GM23338 (cell line): ENCODE measurements at regions not wholly inside any gene's neighbourhood (a gene's known extent, or its start where the extent isn't known, plus 50 kb on each side); places are given as distances from the start of the nearest gene placed in this dataset.

Experiments
- ATAC-seq: fragments of 200-7000 bp; cut with Tn5 transposase; 3 replicates; pipeline ENCODE4 v1.9.1; 2020
- DNase-seq: peaks from one replicate; pipeline ENCODE4 v3.0.0-alpha.2; 2015; ENCODE audit warnings: low spot score
- H2AFZ ChIP-seq: fragments of 200-600 bp; sonication (generic); 2 replicates; pipeline ENCODE4 v1.8.0; 2016; ENCODE audit warnings: antibody characterized with exemption, mild to moderate bottlenecking, moderate library complexity
- H3F3A ChIP-seq: fragments of 200-600 bp; sonication (generic); replicated peaks from 2 replicates; pipeline ENCODE4 v1.8.0; 2017; ENCODE audit warnings: antibody characterized with exemption, mixed run types, low read depth
- H3K27ac ChIP-seq: fragments of 200-600 bp; sonication (generic); 2 replicates; pipeline ENCODE4 v1.6.1; 2016; ENCODE audit warnings: low read depth
- H3K27me3 ChIP-seq: fragments of 200-600 bp; sonication (generic); 2 replicates; pipeline ENCODE4 v1.8.0; 2016; ENCODE audit warnings: mild to moderate bottlenecking, mixed run types, moderate library complexity; ENCODE audit not compliant: insufficient read depth
- H3K36me3 ChIP-seq: fragments of 200-600 bp; sonication (generic); 2 replicates; pipeline ENCODE4 v1.8.0; 2016; ENCODE audit warnings: mild to moderate bottlenecking; ENCODE audit not compliant: insufficient read depth
- H3K4me1 ChIP-seq: fragments of 200-600 bp; sonication (generic); 2 replicates; pipeline ENCODE4 v1.8.0; 2016; ENCODE audit warnings: mild to moderate bottlenecking, moderate library complexity; ENCODE audit not compliant: insufficient read depth
- H3K4me2 ChIP-seq: fragments of 200-600 bp; sonication (generic); 2 replicates; pipeline ENCODE4 v1.7.1; 2017; ENCODE audit warnings: mixed run types
- H3K4me3 ChIP-seq: fragments of 200-600 bp; sonication (generic); 2 replicates; pipeline ENCODE4 v1.6.1; 2016; ENCODE audit warnings: mixed run types
- H3K79me2 ChIP-seq: fragments of 200-600 bp; sonication (generic); replicated peaks from 2 replicates; pipeline ENCODE4 v1.8.0; 2017; ENCODE audit warnings: mild to moderate bottlenecking; ENCODE audit not compliant: insufficient read depth
- H3K9me2 ChIP-seq: fragments of 200-600 bp; sonication (generic); 2 replicates; pipeline ENCODE4 v1.8.0; 2017; ENCODE audit not compliant: insufficient read depth
- H4K20me1 ChIP-seq: fragments of 200-600 bp; sonication (generic); replicated peaks from 2 replicates; pipeline ENCODE4 v1.8.0; 2017; ENCODE audit warnings: mild to moderate bottlenecking; ENCODE audit not compliant: insufficient read depth
- H3K27ac Mint-ChIP-seq: 2 replicates; pipeline ENCODE4 v1.8.0; 2020; ENCODE audit warnings: inconsistent platforms, mild to moderate bottlenecking, moderate library complexity, mixed read lengths
- H3K27me3 Mint-ChIP-seq: 3 replicates; pipeline ENCODE4 v1.8.0; 2022; ENCODE audit warnings: low read depth, mild to moderate bottlenecking, moderate library complexity, mixed read lengths, inconsistent platforms; ENCODE audit not compliant: insufficient read depth, poor library complexity
- H3K36me3 Mint-ChIP-seq: 3 replicates; pipeline ENCODE4 v1.8.0; 2021; ENCODE audit warnings: low read depth, mild to moderate bottlenecking, inconsistent platforms, moderate library complexity, mixed read lengths
- H3K4me1 Mint-ChIP-seq: 3 replicates; pipeline ENCODE4 v1.8.0; 2020; ENCODE audit warnings: mild to moderate bottlenecking, inconsistent platforms, mixed read lengths
- H3K4me3 Mint-ChIP-seq: 3 replicates; pipeline ENCODE4 v1.8.0; 2021; ENCODE audit warnings: moderate library complexity, mild to moderate bottlenecking, inconsistent platforms, mixed read lengths
- H3K9me3 Mint-ChIP-seq: 3 replicates; pipeline ENCODE4 v1.8.0; 2020; ENCODE audit warnings: moderate library complexity, mild to moderate bottlenecking, inconsistent platforms, mixed read lengths
- CREB1 ChIP-seq: fragments of 250-450 bp; sonication (Bioruptor Pico); IDR thresholded peaks from 2 replicates; pipeline ENCODE4 v1.5.0; 2020; ENCODE audit warnings: low read depth, mild to moderate bottlenecking, moderate library complexity
- EZH2 ChIP-seq: fragments of 200-600 bp; sonication (generic); IDR thresholded peaks from one replicate; pipeline ENCODE4 v1.8.0; 2017; ENCODE audit warnings: antibody characterized with exemption, mild to moderate bottlenecking, low read depth; ENCODE audit not compliant: unreplicated experiment
- EZH2phosphoT487 ChIP-seq: fragments of 200-600 bp; sonication (generic); IDR thresholded peaks from one replicate; pipeline ENCODE4 v1.8.1; 2018; ENCODE audit warnings: antibody characterized with exemption; ENCODE audit not compliant: unreplicated experiment
- JUNB ChIP-seq: IDR thresholded peaks from one replicate; pipeline ENCODE4 v1.6.1; 2016; ENCODE audit warnings: antibody characterized with exemption; ENCODE audit not compliant: unreplicated experiment
- NANOG ChIP-seq: IDR thresholded peaks from 2 replicates; pipeline ENCODE4 v1.6.1; 2016; ENCODE audit warnings: antibody characterized with exemption, borderline replicate concordance
- POLR2AphosphoS5 ChIP-seq: IDR thresholded peaks from 2 replicates; pipeline ENCODE4 v1.6.1; 2016; ENCODE audit warnings: antibody characterized with exemption, low read depth
- STAT1 ChIP-seq: IDR thresholded peaks from one replicate; pipeline ENCODE4 v1.6.1; 2016; ENCODE audit warnings: antibody characterized with exemption; ENCODE audit not compliant: unreplicated experiment
- ZNF114 ChIP-seq: fragments of 250-450 bp; sonication (Bioruptor Pico); IDR thresholded peaks from 2 replicates; pipeline ENCODE4 v1.5.0; 2020; ENCODE audit warnings: mild to moderate bottlenecking, moderate library complexity
- ZNF331 ChIP-seq: fragments of 250-450 bp; sonication (Bioruptor Pico); IDR thresholded peaks from 2 replicates; pipeline ENCODE4 v1.5.0; 2020; ENCODE audit warnings: low read depth, mild to moderate bottlenecking, moderate library complexity
- TF ChIP-seq, protein P1 (sequence below): IDR thresholded peaks from one replicate; pipeline ENCODE4 v1.6.1; 2018; ENCODE audit warnings: antibody characterized with exemption; ENCODE audit not compliant: unreplicated experiment
- TF ChIP-seq, protein P2 (sequence below): IDR thresholded peaks from 2 replicates; pipeline ENCODE4 v1.6.1; 2016; ENCODE audit warnings: antibody characterized with exemption
- TF ChIP-seq, protein P3 (sequence below): fragments of 250-450 bp; sonication (Bioruptor Pico); IDR thresholded peaks from 2 replicates; pipeline ENCODE4 v1.5.0; 2020; ENCODE audit warnings: mild to moderate bottlenecking, moderate library complexity
- TF ChIP-seq, protein P4 (sequence below), 2 experiments: fragments of 200-600 bp in 1 of 2; sonication (generic) in 1 of 2; conservative IDR thresholded peaks; 2 replicates each; pipeline versions ENCODE4 v1.5.1 to v1.6.1; 2016 to 2017; ENCODE audit warnings: antibody characterized with exemption in 2 of 2, low read depth in 2 of 2, mild to moderate bottlenecking in 2 of 2, moderate library complexity in 1 of 2

DNA sequence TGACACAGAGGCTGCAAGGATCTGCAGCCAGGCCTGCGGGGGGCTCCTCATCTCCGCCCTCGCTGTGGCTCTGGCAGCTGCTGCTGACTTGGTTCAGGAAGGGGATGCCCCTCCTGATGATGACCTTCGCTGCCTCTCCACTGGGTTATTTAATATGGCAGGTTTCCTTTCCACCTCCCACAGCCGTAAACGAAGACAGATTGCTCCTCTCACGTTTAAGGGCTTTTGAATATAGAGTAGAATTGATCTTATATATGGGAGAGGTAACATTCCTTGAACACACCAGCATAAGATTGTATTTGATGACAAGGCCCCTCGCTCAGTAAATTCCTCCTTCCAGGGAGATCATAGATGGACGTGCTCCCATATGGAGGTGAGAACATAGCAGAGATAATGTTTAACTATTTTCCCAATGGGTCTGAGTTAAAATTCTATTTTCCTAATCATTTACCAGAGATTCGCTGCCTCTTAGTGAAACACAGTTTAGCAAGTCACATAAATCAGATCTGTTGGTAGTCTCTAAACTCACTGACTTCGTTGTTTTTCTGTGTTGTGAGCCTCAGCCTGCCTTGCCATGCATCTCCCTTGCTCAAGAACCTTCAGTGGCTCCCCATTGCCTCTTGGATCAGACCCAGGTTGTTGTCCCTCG, 88.5 kb upstream of the AJAP1 start:
- Histone ChIP-seq H2AFZ (no peak overlapping the region), H3K4me2 (no peak overlapping the region), H3F3A (no peaks in the 10 kb centered on the region), H3K79me2 (no peaks in the 10 kb centered on the region), H3K4me3 (no peak overlapping the region), H3K36me3 (peaks cover 5% of the 10 kb centered on the region; the same call in 1 of the 2 replicates), H3K9me2 (no peaks in the 10 kb centered on the region), H3K4me1 (no peaks in the 10 kb centered on the region), H3K27ac (no peak overlapping the region), H3K27me3 (no peaks in the 10 kb centered on the region), H4K20me1 (no peaks in the 10 kb centered on the region)
- H3K9me3 Mint-ChIP-seq, result peaks cover 92% of the 10 kb centered on the region
- H3K27ac Mint-ChIP-seq, result no peak overlapping the region
- H3K36me3 Mint-ChIP-seq, result peaks cover 30% of the 10 kb centered on the region; the same call in 2 of the 3 replicates
- H3K4me1 Mint-ChIP-seq, result no peaks in the 10 kb centered on the region
- no peak overlapping the region for H3K4me3 Mint-ChIP-seq
- no peak for DNase-seq
- ATAC-seq, result no peak
- H3K27me3 Mint-ChIP-seq, result peaks cover 8% of the 10 kb centered on the region
- TF ChIP-seq STAT1 (no peak), POLR2AphosphoS5 (no peak), ZNF114 (CRISPR knock-in tag) (no peak), EZH2 (no peak), NANOG (no peak), ZNF331 (no peak), EZH2phosphoT487 (no peak), CREB1 (CRISPR knock-in tag) (no peak), JUNB (no peak)
- TF ChIP-seq, protein P1, sequence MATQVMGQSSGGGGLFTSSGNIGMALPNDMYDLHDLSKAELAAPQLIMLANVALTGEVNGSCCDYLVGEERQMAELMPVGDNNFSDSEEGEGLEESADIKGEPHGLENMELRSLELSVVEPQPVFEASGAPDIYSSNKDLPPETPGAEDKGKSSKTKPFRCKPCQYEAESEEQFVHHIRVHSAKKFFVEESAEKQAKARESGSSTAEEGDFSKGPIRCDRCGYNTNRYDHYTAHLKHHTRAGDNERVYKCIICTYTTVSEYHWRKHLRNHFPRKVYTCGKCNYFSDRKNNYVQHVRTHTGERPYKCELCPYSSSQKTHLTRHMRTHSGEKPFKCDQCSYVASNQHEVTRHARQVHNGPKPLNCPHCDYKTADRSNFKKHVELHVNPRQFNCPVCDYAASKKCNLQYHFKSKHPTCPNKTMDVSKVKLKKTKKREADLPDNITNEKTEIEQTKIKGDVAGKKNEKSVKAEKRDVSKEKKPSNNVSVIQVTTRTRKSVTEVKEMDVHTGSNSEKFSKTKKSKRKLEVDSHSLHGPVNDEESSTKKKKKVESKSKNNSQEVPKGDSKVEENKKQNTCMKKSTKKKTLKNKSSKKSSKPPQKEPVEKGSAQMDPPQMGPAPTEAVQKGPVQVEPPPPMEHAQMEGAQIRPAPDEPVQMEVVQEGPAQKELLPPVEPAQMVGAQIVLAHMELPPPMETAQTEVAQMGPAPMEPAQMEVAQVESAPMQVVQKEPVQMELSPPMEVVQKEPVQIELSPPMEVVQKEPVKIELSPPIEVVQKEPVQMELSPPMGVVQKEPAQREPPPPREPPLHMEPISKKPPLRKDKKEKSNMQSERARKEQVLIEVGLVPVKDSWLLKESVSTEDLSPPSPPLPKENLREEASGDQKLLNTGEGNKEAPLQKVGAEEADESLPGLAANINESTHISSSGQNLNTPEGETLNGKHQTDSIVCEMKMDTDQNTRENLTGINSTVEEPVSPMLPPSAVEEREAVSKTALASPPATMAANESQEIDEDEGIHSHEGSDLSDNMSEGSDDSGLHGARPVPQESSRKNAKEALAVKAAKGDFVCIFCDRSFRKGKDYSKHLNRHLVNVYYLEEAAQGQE, result no peak
- TF ChIP-seq, protein P2, sequence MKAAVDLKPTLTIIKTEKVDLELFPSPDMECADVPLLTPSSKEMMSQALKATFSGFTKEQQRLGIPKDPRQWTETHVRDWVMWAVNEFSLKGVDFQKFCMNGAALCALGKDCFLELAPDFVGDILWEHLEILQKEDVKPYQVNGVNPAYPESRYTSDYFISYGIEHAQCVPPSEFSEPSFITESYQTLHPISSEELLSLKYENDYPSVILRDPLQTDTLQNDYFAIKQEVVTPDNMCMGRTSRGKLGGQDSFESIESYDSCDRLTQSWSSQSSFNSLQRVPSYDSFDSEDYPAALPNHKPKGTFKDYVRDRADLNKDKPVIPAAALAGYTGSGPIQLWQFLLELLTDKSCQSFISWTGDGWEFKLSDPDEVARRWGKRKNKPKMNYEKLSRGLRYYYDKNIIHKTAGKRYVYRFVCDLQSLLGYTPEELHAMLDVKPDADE, result no peak
- TF ChIP-seq, protein P3, sequence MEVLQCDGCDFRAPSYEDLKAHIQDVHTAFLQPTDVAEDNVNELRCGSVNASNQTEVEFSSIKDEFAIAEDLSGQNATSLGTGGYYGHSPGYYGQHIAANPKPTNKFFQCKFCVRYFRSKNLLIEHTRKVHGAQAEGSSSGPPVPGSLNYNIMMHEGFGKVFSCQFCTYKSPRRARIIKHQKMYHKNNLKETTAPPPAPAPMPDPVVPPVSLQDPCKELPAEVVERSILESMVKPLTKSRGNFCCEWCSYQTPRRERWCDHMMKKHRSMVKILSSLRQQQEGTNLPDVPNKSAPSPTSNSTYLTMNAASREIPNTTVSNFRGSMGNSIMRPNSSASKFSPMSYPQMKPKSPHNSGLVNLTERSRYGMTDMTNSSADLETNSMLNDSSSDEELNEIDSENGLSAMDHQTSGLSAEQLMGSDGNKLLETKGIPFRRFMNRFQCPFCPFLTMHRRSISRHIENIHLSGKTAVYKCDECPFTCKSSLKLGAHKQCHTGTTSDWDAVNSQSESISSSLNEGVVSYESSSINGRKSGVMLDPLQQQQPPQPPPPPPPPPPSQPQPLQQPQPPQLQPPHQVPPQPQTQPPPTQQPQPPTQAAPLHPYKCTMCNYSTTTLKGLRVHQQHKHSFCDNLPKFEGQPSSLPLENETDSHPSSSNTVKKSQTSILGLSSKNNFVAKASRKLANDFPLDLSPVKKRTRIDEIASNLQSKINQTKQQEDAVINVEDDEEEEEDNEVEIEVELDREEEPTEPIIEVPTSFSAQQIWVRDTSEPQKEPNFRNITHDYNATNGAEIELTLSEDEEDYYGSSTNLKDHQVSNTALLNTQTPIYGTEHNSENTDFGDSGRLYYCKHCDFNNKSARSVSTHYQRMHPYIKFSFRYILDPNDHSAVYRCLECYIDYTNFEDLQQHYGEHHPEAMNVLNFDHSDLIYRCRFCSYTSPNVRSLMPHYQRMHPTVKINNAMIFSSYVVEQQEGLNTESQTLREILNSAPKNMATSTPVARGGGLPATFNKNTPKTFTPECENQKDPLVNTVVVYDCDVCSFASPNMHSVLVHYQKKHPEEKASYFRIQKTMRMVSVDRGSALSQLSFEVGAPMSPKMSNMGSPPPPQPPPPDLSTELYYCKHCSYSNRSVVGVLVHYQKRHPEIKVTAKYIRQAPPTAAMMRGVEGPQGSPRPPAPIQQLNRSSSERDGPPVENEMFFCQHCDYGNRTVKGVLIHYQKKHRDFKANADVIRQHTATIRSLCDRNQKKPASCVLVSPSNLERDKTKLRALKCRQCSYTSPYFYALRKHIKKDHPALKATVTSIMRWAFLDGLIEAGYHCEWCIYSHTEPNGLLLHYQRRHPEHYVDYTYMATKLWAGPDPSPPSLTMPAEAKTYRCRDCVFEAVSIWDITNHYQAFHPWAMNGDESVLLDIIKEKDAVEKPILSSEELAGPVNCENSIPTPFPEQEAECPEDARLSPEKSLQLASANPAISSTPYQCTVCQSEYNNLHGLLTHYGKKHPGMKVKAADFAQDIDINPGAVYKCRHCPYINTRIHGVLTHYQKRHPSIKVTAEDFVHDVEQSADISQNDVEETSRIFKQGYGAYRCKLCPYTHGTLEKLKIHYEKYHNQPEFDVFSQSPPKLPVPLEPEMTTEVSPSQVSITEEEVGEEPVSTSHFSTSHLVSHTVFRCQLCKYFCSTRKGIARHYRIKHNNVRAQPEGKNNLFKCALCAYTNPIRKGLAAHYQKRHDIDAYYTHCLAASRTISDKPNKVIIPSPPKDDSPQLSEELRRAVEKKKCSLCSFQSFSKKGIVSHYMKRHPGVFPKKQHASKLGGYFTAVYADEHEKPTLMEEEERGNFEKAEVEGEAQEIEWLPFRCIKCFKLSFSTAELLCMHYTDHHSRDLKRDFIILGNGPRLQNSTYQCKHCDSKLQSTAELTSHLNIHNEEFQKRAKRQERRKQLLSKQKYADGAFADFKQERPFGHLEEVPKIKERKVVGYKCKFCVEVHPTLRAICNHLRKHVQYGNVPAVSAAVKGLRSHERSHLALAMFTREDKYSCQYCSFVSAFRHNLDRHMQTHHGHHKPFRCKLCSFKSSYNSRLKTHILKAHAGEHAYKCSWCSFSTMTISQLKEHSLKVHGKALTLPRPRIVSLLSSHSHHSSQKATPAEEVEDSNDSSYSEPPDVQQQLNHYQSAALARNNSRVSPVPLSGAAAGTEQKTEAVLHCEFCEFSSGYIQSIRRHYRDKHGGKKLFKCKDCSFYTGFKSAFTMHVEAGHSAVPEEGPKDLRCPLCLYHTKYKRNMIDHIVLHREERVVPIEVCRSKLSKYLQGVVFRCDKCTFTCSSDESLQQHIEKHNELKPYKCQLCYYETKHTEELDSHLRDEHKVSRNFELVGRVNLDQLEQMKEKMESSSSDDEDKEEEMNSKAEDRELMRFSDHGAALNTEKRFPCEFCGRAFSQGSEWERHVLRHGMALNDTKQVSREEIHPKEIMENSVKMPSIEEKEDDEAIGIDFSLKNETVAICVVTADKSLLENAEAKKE (CRISPR knock-in tag), result no peak
- TF ChIP-seq, protein P4, sequence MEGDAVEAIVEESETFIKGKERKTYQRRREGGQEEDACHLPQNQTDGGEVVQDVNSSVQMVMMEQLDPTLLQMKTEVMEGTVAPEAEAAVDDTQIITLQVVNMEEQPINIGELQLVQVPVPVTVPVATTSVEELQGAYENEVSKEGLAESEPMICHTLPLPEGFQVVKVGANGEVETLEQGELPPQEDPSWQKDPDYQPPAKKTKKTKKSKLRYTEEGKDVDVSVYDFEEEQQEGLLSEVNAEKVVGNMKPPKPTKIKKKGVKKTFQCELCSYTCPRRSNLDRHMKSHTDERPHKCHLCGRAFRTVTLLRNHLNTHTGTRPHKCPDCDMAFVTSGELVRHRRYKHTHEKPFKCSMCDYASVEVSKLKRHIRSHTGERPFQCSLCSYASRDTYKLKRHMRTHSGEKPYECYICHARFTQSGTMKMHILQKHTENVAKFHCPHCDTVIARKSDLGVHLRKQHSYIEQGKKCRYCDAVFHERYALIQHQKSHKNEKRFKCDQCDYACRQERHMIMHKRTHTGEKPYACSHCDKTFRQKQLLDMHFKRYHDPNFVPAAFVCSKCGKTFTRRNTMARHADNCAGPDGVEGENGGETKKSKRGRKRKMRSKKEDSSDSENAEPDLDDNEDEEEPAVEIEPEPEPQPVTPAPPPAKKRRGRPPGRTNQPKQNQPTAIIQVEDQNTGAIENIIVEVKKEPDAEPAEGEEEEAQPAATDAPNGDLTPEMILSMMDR (conservative IDR thresholded peaks at IDR 0.05; ENCODE audit: low read depth in 2 of 2), result no peak
